ENCODE measurements at regions not wholly inside any gene's neighbourhood (a gene's known extent, or its start where the extent isn't known, plus 50 kb on each side); places are given as distances from the start of the nearest gene placed in this dataset.
"Not testable (repeated sequence)": the region's sequence is repeated elsewhere in the genome, so short reads cannot be mapped to it uniquely, and the experiment has no call there.

DNA sequence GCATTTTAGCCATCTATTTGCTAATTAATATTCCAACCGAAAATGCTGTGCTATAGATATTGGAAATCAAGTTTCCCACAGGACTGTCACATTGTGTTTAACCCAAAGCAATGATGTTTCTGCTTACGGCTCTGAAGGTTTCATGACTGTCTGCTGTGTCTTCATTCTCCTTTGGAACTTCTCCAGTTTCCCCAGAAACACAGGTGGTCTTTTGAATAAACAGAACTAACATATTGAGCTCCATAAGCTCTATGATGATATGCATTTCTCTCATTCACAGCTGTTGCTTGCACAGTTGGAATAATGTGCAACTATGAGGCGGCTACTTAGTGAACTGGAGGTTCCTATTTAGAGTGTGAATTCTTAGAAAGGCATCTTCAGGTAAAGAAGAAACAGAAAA is 266.0 kb upstream of the ID4 start:
- H3K79me2 ChIP-seq (ENCODE audit: control insufficient read depth, insufficient read depth, low read length): no peaks in the 10 kb centered on the region
- BruUV-seq (replicated peaks): no TSS peak
- no peak overlapping the region for H3K4me2 ChIP-seq (ENCODE audit: insufficient read depth, low read length)
- no peak overlapping the region for H2AFZ ChIP-seq (ENCODE audit: low read depth, low read length)
- H3K36me3 ChIP-seq (ENCODE audit: control insufficient read depth in 2 of 2, extremely low read depth in 1 of 2, insufficient read depth in 2 of 2, low read length in 2 of 2): no peaks in the 10 kb centered on the region
- dilution Hi-C loops (cut with MboI; ENCODE audit: extremely low pct_ligation_motif_present, low sequenced_read_pairs) (no loop called here), intact Hi-C loops (cut with micrococcal nuclease) (no loop called here)
- CTCF ChIA-PET: interaction anchor here (0.8 kb wide), 1 partner anchor 114 kb away, joined by 3 read pairs; no protein-coding TSS in a partner anchor
- no peaks in the 10 kb centered on the region for H3K4me1 ChIP-seq (ENCODE audit: control insufficient read depth, extremely low read depth, insufficient read depth, low read length)
- POLR2A ChIA-PET: no interaction called here
- no peaks in the 10 kb centered on the region for H3K9me1 ChIP-seq (replicated peaks; ENCODE audit: control insufficient read depth, extremely low read depth, insufficient read depth, low read length)
- H4K20me1 ChIP-seq (replicated peaks; ENCODE audit: control insufficient read depth, extremely low read depth, insufficient read depth, low read length): no peaks in the 10 kb centered on the region
- no peak for DNase-seq (ENCODE audit: low read depth, low spot score)
- H3K9me3 ChIP-seq (replicated peaks; ENCODE audit: control insufficient read depth, insufficient read depth, low read length): peaks cover 4% of the 10 kb centered on the region
- no peak overlapping the region for H3K4me3 ChIP-seq (replicated peaks in 1 of 3; ENCODE audit: insufficient read depth in 1 of 3, low read depth in 1 of 3, low read length in 3 of 3)
- no peak for FAIRE-seq
- no peak overlapping the region for H3K27ac ChIP-seq (ENCODE audit: insufficient read depth, low read depth, low read length)
- no peak for TF ChIP-seq GATA2 (IDR thresholded peaks at IDR 0.05; ENCODE audit: insufficient read depth, insufficient read length, low read depth, low read length)
- TF ChIP-seq, protein P1, sequence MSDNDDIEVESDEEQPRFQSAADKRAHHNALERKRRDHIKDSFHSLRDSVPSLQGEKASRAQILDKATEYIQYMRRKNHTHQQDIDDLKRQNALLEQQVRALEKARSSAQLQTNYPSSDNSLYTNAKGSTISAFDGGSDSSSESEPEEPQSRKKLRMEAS (IDR thresholded peaks at IDR 0.05; ENCODE audit: insufficient read depth, insufficient read length): no peak
- TF ChIP-seq, protein P2, sequence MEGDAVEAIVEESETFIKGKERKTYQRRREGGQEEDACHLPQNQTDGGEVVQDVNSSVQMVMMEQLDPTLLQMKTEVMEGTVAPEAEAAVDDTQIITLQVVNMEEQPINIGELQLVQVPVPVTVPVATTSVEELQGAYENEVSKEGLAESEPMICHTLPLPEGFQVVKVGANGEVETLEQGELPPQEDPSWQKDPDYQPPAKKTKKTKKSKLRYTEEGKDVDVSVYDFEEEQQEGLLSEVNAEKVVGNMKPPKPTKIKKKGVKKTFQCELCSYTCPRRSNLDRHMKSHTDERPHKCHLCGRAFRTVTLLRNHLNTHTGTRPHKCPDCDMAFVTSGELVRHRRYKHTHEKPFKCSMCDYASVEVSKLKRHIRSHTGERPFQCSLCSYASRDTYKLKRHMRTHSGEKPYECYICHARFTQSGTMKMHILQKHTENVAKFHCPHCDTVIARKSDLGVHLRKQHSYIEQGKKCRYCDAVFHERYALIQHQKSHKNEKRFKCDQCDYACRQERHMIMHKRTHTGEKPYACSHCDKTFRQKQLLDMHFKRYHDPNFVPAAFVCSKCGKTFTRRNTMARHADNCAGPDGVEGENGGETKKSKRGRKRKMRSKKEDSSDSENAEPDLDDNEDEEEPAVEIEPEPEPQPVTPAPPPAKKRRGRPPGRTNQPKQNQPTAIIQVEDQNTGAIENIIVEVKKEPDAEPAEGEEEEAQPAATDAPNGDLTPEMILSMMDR (IDR thresholded peaks at IDR 0.05; ENCODE audit: extremely low read depth in 1 of 2, insufficient read depth in 1 of 2, low read depth in 1 of 2, low read length in 2 of 2): no peak
- TF ChIP-seq JUN (IDR thresholded peaks at IDR 0.05; ENCODE audit: borderline replicate concordance, insufficient read depth, insufficient read length, low read depth): no peak
- no peak for TF ChIP-seq POLR2A (IDR thresholded peaks at IDR 0.05; ENCODE audit: low read depth, low read length)
- no peaks in the 10 kb centered on the region for H3K27me3 ChIP-seq (ENCODE audit: control insufficient read depth in 2 of 2, insufficient read depth in 2 of 2, low read length in 2 of 2)
- no peak overlapping the region for H3K9ac ChIP-seq (replicated peaks; ENCODE audit: extremely low read depth, insufficient read depth, low read length)

DNA sequence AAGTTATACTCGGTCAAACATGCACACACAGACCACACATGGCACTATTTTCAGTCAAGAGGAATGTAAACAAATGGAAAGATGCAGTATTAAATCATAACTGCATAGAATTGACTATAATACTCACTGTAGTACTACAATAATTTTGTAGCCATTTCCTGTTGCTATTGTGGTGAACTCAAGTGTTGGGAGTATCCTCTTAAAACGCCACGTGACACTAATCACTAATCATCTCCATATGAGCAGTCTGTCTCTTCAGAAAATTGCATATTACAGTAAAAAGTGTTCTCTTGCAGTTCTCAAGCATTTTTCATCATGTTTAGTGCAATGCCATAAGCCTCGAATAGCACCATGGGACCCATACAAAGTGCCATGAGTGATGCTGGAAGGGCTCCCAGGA is 258.7 kb upstream of the ID4 start:
- H3K27ac ChIP-seq (ENCODE audit: insufficient read depth, low read depth, low read length): no peak overlapping the region
- H3K79me2 ChIP-seq (ENCODE audit: control insufficient read depth, insufficient read depth, low read length): no peaks in the 10 kb centered on the region
- FAIRE-seq: no peak
- no peaks in the 10 kb centered on the region for H4K20me1 ChIP-seq (replicated peaks; ENCODE audit: control insufficient read depth, extremely low read depth, insufficient read depth, low read length)
- DNase-seq (ENCODE audit: low read depth, low spot score): no peak
- H3K4me2 ChIP-seq (ENCODE audit: insufficient read depth, low read length): no peak overlapping the region
- dilution Hi-C loops (cut with MboI; ENCODE audit: extremely low pct_ligation_motif_present, low sequenced_read_pairs) (no loop called here), intact Hi-C loops (cut with micrococcal nuclease) (no loop called here)
- BruUV-seq (replicated peaks): no TSS peak
- H3K9ac ChIP-seq (replicated peaks; ENCODE audit: extremely low read depth, insufficient read depth, low read length): no peak overlapping the region
- no peak overlapping the region for H2AFZ ChIP-seq (ENCODE audit: low read depth, low read length)
- H3K27me3 ChIP-seq (ENCODE audit: control insufficient read depth in 2 of 2, insufficient read depth in 2 of 2, low read length in 2 of 2): no peaks in the 10 kb centered on the region
- TF ChIP-seq JUN (IDR thresholded peaks at IDR 0.05; ENCODE audit: borderline replicate concordance, insufficient read depth, insufficient read length, low read depth): no peak
- TF ChIP-seq GATA2 (IDR thresholded peaks at IDR 0.05; ENCODE audit: insufficient read depth, insufficient read length, low read depth, low read length): no peak
- TF ChIP-seq POLR2A (IDR thresholded peaks at IDR 0.05; ENCODE audit: low read depth, low read length): no peak
- no peak for TF ChIP-seq MYC (IDR thresholded peaks at IDR 0.05; ENCODE audit: low read depth, low read length)
- no peak for TF ChIP-seq POLR2AphosphoS5 (IDR thresholded peaks at IDR 0.05; ENCODE audit: insufficient read depth, low read depth, low read length)
- TF ChIP-seq, protein P1 (IDR thresholded peaks at IDR 0.05; ENCODE audit: insufficient read depth, insufficient read length): no peak
- no peak for TF ChIP-seq FOS (IDR thresholded peaks at IDR 0.05; ENCODE audit: borderline replicate concordance, insufficient read depth, low read length)
- H3K4me3 ChIP-seq (replicated peaks in 1 of 3; ENCODE audit: insufficient read depth in 1 of 3, low read depth in 1 of 3, low read length in 3 of 3): no peak overlapping the region
- POLR2A ChIA-PET: no interaction called here
- CTCF ChIA-PET: no interaction called here
- peaks cover 4% of the 10 kb centered on the region for H3K9me3 ChIP-seq (replicated peaks; ENCODE audit: control insufficient read depth, insufficient read depth, low read length)
- no peaks in the 10 kb centered on the region for H3K4me1 ChIP-seq (ENCODE audit: control insufficient read depth, extremely low read depth, insufficient read depth, low read length)
- H3K9me1 ChIP-seq (replicated peaks; ENCODE audit: control insufficient read depth, extremely low read depth, insufficient read depth, low read length): no peaks in the 10 kb centered on the region
- H3K36me3 ChIP-seq (ENCODE audit: control insufficient read depth in 2 of 2, extremely low read depth in 1 of 2, insufficient read depth in 2 of 2, low read length in 2 of 2): no peaks in the 10 kb centered on the region

GRCh38 chr6:19584207-19584606 is 253.0 kb upstream of the ID4 start:
- H3K4me3 ChIP-seq (replicated peaks in 1 of 3; ENCODE audit: insufficient read depth in 1 of 3, low read depth in 1 of 3, low read length in 3 of 3); H3K9me1 ChIP-seq (replicated peaks; ENCODE audit: control insufficient read depth, extremely low read depth, insufficient read depth, low read length); H3K27ac ChIP-seq (ENCODE audit: insufficient read depth, low read depth, low read length); H3K36me3 ChIP-seq (ENCODE audit: control insufficient read depth in 2 of 2, extremely low read depth in 1 of 2, insufficient read depth in 2 of 2, low read length in 2 of 2); H3K9ac ChIP-seq (replicated peaks; ENCODE audit: extremely low read depth, insufficient read depth, low read length); CTCF ChIA-PET; FAIRE-seq; H2AFZ ChIP-seq (ENCODE audit: low read depth, low read length); POLR2A ChIA-PET; DNase-seq (ENCODE audit: low read depth, low spot score); H4K20me1 ChIP-seq (replicated peaks; ENCODE audit: control insufficient read depth, extremely low read depth, insufficient read depth, low read length); H3K4me1 ChIP-seq (ENCODE audit: control insufficient read depth, extremely low read depth, insufficient read depth, low read length); intact Hi-C loops (cut with micrococcal nuclease); dilution Hi-C loops (cut with MboI; ENCODE audit: extremely low pct_ligation_motif_present, low sequenced_read_pairs); H3K4me2 ChIP-seq (ENCODE audit: insufficient read depth, low read length); H3K9me3 ChIP-seq (replicated peaks; ENCODE audit: control insufficient read depth, insufficient read depth, low read length); H3K27me3 ChIP-seq (ENCODE audit: control insufficient read depth in 2 of 2, insufficient read depth in 2 of 2, low read length in 2 of 2); H3K79me2 ChIP-seq (ENCODE audit: control insufficient read depth, insufficient read depth, low read length); BruUV-seq (replicated peaks): not testable (repeated sequence)

All from endothelial cell of umbilical vein (primary cell).